ENCODE measurements at regions not wholly inside any gene's neighbourhood (a gene's known extent, or its start where the extent isn't known, plus 50 kb on each side); places are given as distances from the start of the nearest gene placed in this dataset.

DNA sequence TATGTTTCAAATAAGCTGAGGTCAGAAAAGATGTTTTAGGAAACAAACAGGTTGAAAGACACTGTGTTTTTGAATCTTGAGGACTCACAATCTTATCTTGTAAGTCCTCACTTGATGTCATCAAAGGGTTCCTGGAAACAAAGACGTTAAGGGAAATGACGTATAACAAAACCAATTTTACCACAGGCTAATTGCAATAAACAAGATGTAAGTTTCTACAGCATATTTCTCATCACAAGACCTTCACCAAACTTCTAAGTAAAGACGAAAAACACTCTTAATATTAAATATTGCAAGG, 433.5 kb upstream of the FAT3 start:
- TF ChIP-seq, protein P1, sequence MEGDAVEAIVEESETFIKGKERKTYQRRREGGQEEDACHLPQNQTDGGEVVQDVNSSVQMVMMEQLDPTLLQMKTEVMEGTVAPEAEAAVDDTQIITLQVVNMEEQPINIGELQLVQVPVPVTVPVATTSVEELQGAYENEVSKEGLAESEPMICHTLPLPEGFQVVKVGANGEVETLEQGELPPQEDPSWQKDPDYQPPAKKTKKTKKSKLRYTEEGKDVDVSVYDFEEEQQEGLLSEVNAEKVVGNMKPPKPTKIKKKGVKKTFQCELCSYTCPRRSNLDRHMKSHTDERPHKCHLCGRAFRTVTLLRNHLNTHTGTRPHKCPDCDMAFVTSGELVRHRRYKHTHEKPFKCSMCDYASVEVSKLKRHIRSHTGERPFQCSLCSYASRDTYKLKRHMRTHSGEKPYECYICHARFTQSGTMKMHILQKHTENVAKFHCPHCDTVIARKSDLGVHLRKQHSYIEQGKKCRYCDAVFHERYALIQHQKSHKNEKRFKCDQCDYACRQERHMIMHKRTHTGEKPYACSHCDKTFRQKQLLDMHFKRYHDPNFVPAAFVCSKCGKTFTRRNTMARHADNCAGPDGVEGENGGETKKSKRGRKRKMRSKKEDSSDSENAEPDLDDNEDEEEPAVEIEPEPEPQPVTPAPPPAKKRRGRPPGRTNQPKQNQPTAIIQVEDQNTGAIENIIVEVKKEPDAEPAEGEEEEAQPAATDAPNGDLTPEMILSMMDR (IDR thresholded peaks at IDR 0.05; ENCODE audit: low read depth, low read length, poor library complexity, severe bottlenecking) = no peak
- no peak for TF ChIP-seq EZH2phosphoT487 (IDR thresholded peaks at IDR 0.05; ENCODE audit: borderline replicate concordance, low read length)
- no peaks in the 10 kb centered on the region for H4K20me1 ChIP-seq (ENCODE audit: control insufficient read depth, insufficient read depth, low read depth, low read length)
- no peaks in the 10 kb centered on the region for H3K4me1 ChIP-seq (ENCODE audit: control insufficient read depth, low read length)
- H3K79me2 ChIP-seq (ENCODE audit: control insufficient read depth, low read length) = no peaks in the 10 kb centered on the region
- no peaks in the 10 kb centered on the region for H3K9me2 ChIP-seq (replicated peaks; ENCODE audit: control insufficient read depth, low read length)
- no peaks in the 10 kb centered on the region for H3F3A ChIP-seq (ENCODE audit: control insufficient read depth, insufficient read depth)
- H3K36me3 ChIP-seq (ENCODE audit: control insufficient read depth, low read length) = no peaks in the 10 kb centered on the region
- H3K9me3 ChIP-seq (ENCODE audit: control insufficient read depth, insufficient read depth, low read length) = no peaks in the 10 kb centered on the region
- no peaks in the 10 kb centered on the region for H3K27me3 ChIP-seq (ENCODE audit: control insufficient read depth, low read length)
- H3K4me2 ChIP-seq (ENCODE audit: low read length) = no peak overlapping the region
- H3K4me3 ChIP-seq (ENCODE audit: low read length) = no peak overlapping the region
- no peak overlapping the region for H3K27ac ChIP-seq (ENCODE audit: low read depth, low read length)

DNA sequence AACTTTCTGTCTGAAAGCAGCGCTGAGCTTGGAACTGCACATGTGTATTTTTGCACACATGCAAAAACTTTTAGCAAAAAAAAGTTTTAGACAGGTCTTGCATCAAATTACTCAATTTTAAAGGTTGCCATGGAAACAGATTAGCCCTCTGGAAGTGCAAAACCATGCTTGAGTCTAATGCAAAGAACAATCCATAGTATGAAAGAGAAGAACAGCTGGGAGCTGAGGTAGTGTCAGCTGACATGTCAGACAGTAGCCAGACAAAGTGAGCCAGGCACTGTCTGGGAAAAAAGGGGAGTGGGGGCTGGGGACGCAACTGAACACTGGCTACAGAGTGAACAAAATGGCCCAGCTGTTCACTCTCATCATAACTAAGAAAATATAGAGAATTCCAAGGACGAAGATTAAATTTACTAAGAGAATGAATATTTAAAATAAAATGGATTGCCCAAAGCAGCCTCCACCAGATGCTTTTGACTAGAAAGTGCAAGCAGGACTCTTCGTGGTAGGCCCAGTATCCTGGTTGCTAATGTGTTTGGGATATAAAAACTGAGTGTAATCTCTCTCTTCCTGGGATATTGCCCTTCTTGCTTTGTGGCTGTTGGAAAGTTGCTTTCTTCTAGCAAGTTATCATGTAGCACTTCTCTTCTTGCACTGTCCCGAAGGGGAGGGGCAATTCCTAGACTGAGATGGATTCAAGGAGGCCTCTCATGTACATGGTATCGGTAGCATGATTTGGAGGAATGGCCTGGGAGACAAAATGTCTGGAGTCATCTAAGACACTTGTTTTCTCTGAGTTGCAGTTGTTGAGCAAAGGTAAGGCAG, 434.1 kb upstream of the FAT3 start:
- no peak overlapping the region for H3K4me2 ChIP-seq (ENCODE audit: low read length)
- H3K4me3 ChIP-seq (ENCODE audit: low read length) = no peak overlapping the region
- H3K79me2 ChIP-seq (ENCODE audit: control insufficient read depth, low read length) = no peaks in the 10 kb centered on the region
- H3F3A ChIP-seq (ENCODE audit: control insufficient read depth, insufficient read depth) = no peaks in the 10 kb centered on the region
- TF ChIP-seq, protein P1 (IDR thresholded peaks at IDR 0.05; ENCODE audit: low read depth, low read length, poor library complexity, severe bottlenecking) = no peak
- TF ChIP-seq EZH2phosphoT487 (IDR thresholded peaks at IDR 0.05; ENCODE audit: borderline replicate concordance, low read length) = no peak
- H3K4me1 ChIP-seq (ENCODE audit: control insufficient read depth, low read length) = no peaks in the 10 kb centered on the region
- no peaks in the 10 kb centered on the region for H4K20me1 ChIP-seq (ENCODE audit: control insufficient read depth, insufficient read depth, low read depth, low read length)
- no peaks in the 10 kb centered on the region for H3K36me3 ChIP-seq (ENCODE audit: control insufficient read depth, low read length)
- H3K27ac ChIP-seq (ENCODE audit: low read depth, low read length) = no peak overlapping the region
- H3K9me3 ChIP-seq (ENCODE audit: control insufficient read depth, insufficient read depth, low read length) = no peaks in the 10 kb centered on the region
- H3K27me3 ChIP-seq (ENCODE audit: control insufficient read depth, low read length) = no peaks in the 10 kb centered on the region
- no peaks in the 10 kb centered on the region for H3K9me2 ChIP-seq (replicated peaks; ENCODE audit: control insufficient read depth, low read length)

DNA sequence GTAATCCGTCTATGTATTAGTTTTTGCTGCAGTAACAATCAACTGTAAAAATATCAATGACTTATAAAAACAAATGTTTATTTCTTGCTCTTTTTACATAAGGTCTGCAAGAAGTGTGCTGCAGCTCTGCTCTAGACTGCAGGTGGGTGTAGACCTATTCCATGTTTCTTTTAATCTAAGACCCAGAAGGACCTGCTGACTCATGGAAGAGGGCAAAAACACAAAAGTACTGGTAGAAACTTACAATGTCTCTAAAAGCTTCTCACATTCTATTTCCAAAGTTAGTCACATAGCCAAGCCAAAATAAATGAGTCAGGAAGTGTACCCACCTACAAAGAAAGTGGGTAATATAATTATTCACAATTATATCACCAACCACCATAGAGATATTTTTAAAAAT, 435.9 kb upstream of the FAT3 start:
- Histone ChIP-seq H3F3A (ENCODE audit: control insufficient read depth, insufficient read depth) (no peaks in the 10 kb centered on the region), H3K9me3 (ENCODE audit: control insufficient read depth, insufficient read depth, low read length) (no peaks in the 10 kb centered on the region), H4K20me1 (ENCODE audit: control insufficient read depth, insufficient read depth, low read depth, low read length) (no peaks in the 10 kb centered on the region), H3K4me2 (ENCODE audit: low read length) (no peak overlapping the region), H3K27me3 (ENCODE audit: control insufficient read depth, low read length) (no peaks in the 10 kb centered on the region), H3K4me3 (ENCODE audit: low read length) (no peak overlapping the region), H3K27ac (ENCODE audit: low read depth, low read length) (no peak overlapping the region), H3K36me3 (ENCODE audit: control insufficient read depth, low read length) (no peaks in the 10 kb centered on the region), H3K9me2 (replicated peaks; ENCODE audit: control insufficient read depth, low read length) (no peaks in the 10 kb centered on the region), H3K79me2 (ENCODE audit: control insufficient read depth, low read length) (no peaks in the 10 kb centered on the region), H3K4me1 (ENCODE audit: control insufficient read depth, low read length) (no peaks in the 10 kb centered on the region)
- TF ChIP-seq, protein P1 (IDR thresholded peaks at IDR 0.05; ENCODE audit: low read depth, low read length, poor library complexity, severe bottlenecking) = no peak
- no peak for TF ChIP-seq EZH2phosphoT487 (IDR thresholded peaks at IDR 0.05; ENCODE audit: borderline replicate concordance, low read length)

All from DOHH2 (cell line).